ENCODE measurements at regions not wholly inside any gene's neighbourhood (a gene's known extent, or its start where the extent isn't known, plus 50 kb on each side); places are given as distances from the start of the nearest gene placed in this dataset.

DNA sequence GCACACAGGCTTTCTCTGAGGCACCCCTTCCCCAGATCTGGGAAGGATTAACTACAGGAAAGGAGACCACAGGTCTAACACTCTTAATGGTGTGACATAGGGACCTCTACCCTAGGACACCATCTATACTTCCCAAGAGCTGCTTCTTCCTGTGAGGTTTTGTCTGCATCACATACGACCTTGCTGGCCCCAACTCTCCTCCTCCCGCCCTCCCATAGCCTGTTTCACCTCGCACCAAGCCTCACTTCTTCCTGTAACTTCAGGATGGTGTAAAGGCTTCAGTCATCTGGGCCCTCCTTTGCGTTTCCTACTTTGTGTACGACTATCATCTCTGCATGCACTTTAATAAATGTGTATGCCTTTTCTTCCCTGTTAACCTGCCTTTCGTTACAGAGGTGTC is 274.3 kb downstream of the KLF6 start:
- no peak for DNase-seq

DNA sequence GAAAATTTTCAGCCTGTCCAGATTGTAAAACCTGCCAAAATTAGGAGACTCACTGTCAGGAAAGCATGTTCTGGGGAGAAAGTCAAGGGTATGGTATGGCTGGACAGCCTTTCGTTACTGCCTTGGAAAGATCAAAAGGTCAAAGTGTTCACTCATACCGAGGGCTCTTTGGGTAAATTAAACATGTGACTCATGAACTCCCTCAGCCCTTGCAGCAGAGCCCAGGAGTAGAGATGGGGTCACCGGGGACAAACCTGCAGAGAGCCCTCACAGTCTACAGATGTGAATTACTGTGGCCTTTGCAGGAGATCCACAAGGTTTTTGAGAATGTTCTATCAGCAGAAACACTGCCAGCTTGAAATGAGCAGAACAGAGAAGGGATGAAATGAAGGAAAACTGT is 275.7 kb downstream of the KLF6 start:
- no peak for DNase-seq

DNA sequence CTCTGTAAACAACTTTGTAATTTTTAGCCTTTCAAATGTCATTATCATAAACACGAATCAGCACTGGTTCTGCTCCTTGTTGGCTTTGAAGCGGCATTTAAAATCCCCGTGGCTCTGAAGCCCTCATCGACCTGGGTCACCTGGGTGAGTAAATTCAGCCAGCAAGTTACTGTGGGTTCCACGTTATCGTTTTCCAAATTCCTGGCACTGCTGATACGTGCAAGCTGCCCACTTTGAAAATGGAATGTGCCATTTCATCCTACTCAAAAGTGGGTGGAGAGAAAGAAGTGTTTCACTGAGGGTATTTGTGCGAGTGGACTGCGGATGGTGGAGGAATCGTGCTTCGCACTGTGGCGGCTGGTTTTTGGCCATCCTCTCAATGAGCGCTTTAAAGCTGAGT is 281.7 kb downstream of the KLF6 start:
- DNase-seq: no peak

DNA sequence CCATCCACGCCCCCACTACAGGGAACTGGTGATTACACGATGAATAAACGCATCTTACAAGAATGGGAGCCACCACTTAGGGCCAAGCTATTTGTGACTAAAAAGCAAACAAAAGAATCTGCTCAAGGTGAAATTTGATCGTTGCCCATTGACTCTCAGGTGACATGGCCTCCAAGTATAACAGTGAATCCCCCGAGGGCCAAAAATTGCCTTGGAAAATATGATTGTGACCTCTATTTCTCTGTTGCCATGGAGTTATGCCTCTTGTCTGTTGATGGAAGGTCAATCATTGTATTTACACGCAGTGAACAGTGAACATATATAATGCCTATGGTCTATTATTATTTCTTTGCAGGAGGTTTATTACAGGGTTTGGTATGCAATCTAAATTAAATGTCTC is 282.3 kb downstream of the KLF6 start:
- peak; percentile 11 to 32 for DNase-seq

DNA sequence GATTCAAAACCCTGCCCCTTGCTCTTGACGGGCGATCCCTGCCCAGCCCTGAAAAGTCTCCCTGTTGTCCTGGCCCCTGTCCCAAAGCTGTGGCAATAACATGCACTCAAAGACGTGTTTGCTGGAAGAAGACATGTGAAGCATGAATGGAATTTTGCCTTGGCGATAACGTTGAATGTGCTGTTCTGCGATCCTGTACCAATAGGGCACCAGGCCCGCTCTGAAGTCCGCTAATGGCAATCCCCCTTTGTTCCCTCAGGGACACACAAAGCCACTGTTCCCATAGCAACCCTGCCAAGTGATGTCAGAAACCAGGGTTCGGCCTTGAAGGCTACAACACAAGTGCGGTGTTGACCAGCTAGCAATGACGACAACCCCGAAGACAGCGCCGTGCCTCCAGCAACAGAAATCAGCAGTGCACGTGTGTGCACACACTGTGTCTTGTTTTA is 284.6 kb downstream of the KLF6 start:
- no peak for DNase-seq

DNA sequence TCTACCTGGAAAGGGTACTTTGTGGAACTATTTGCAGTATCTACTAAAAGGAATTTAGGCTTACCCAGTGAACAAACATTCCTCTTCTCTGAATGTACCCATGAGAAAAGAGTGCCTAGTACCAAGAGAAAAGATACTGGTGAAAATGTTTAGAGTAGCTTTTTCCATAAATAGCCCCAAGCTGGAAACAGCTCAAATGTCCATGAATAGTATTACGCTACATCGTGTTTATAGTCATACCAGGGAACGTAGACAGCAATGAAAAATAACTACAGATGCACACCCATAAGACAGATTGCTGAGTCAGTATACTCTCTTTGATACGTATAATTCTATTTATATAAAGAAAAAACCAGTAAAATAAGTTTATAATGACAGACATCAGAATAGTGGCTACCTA is 285.9 kb downstream of the KLF6 start:
- DNase-seq: no peak

DNA sequence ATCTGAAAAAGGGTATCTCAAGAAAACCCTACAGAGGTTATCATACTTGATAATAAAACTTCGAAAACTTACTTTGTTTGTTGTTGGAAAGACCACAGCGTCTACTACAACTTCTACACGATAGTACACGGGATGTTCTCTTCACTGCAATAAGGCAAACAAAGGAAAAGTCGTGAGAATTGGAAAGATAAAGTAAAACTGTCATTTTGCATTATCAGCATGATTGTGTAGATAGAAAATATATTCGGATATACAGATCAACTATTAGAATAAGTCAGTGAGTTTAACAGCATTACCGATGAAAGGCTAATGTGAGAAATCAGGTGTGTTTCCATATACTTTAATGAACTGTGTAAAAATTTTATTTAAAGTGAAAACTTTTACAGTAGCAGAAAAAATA is 287.4 kb downstream of the KLF6 start:
- DNase-seq: no peak

DNA sequence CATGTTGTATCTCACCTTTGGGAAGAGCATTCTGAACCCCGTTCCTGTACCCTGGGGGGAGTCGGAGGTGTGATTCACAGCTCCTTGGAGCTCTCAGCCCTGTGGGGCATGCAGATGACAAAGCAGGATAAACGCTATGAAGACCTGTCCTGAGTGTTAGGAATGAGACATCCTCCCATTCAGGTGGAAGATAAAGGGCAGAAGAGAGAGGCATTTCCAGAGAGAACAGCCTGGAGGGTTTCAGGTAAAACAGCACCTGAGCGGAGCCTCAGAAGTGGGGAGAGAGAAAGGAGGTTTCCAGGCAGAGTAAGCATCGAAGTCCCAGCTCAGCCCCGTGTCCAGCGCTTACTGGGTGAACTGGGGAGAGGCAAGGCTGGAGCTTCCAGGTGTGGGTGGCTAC is 288.9 kb downstream of the KLF6 start:
- no peak for DNase-seq

DNA sequence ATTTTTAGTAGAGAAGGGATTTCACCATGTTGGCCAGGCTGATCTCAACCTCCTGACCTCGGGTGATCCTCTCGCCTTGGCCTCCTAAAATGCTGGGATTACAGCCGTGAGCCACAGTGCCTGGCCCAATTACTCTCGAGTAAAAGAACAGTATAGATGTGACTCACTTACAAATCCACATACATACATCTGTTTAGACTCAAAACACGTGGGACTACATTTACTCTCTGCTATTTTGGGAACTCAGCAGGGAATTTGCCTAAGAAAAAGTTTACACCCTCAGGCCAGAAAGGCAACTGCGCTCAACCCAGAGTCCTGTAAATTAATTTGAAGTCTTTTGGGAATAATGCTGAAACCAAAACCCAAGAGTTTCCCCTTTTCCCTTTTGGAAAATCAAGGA is 289.7 kb downstream of the KLF6 start:
- no peak for DNase-seq

DNA sequence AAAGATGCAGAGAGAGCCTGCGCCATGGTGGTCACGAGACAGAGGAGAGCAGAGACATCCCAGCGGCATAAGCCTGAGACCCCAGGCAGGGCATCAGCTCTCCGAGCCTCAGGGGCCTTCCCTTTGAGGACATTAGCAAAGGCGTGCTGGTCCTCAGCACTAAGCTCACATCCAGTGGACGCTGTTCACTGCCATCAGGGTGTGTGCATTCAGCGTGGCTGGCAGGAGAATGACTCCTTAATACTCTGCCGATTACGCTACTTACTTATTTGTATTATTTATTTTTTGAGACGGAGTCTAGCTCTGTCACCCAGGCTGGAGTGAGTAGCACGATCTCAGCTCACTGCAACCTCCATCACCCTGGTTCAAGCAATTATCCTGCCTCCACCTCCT is 290.2 kb downstream of the KLF6 start:
- no peak for DNase-seq

DNA sequence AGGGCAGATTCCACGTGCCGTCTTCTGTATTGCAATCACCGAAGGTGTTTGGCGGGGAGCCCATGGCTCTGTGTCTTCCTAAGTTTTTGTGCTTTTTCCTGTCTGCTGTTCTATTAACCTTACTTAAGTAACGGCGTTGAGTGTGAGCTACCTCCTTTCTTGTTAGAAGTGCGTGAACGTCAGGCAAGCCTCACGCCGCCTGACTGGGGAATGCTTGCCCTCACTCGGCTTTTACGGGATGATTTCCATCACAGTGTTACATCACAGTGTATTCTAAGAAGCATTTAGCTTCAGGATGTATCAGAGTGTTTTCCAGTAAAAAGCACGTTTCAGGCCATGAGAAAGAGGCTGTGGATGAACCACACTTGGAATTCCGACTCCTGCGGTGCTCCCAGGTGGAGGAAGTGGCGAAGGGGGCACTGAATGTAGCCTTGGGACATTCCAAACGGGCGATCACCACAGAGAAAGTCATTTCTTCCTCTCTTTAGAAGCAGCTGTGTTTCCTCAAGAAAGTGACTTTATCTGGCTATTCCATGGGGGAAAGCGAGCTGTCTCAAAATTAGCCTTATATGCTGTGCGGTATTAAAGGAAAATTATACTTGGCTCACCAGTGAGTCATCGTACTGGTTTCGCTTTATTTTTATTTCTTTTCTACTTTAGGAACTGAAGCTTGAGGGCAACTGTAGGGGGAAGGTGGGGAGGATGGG is 290.7 kb downstream of the KLF6 start:
- no peak for DNase-seq

DNA sequence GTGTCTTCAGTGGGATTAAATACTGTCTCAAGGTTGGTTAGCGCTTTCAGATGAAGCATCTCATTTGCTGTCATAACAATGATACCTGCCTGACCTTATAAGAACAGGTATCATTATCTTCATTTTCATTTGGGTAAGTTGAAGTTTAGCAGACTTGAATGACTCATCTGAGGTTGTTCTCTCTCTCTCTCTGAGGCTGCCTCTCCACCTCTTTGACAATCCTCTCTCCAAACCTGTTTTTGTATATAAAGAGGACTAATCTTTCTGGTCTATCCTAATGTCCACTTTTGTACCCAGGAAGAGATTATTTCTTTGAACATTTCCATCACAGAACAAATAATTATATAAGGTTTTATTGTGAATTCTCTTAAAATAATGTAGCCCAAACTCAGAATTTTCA is 291.4 kb downstream of the KLF6 start:
- DNase-seq: no peak

DNA sequence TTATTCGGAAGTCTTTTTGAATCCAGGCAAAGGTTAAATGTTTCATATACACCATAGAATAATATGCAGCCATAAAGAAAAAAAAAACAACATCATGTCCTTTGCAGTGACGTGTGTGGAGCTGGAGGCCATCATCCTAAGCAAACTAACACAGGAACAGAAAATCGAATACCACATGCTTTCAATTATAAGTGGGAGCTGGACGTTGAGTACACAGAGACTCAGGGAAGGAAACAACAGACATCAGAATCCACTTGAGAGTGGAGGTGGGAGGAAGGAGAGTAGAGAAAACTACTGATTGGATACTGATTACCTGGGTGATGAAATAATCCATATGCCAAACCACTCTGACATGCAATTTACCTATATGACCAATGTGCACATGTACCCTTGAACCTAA is 293.4 kb downstream of the KLF6 start:
- no peak for DNase-seq

DNA sequence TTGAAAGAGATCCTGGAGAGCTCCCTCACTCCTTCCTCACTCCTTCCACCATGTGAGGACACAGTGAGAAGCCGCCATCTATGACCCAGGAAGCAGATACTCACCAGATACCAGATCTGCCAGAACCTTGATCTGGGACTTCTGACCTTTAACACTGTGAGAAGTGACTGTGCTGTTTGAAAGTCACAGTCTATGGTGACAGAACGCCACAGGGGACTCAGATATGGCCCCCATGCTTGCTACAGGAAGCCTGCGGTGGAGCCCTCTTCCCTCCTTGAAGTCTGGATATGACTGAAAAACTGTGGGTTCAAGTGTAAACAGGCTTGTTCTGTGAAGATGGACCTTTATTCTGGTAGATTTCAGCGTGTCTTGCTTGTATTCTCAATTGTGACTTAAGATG is 297.8 kb downstream of the KLF6 start:
- DNase-seq: no peak

DNA sequence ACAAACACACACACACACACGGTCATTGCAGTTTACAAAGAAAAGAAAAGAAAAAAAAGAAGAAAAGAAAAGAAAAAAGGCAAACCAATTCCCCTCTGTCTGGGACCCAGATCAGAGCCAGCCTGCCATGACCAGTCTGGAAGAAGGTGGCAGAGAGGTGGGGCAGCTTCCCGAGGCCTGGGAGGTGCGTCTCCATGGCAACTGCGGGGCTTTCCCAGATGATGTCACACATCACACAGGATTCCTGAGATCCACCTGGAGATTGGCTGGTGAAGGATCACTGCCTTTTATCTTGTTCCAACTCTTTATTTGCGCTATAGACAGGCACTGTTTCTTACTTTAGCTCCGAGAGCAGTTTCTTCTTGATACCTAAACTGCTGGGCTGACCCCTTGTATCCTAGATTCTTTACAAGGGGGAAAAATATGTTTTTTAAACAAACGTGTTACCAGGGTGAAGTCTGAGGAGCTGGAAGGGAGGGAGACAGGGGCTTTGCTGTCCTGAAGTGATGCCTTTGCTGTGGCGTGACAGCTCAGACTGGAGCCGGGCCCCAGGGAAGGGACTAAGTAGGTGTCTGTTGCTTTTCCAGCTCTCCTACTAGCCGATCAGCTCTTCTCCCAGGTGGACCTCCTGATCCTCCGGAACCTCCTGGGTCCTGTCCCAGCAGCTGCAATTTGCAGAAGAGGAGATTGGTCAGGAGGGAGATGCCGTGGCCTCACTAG is 298.5 kb downstream of the KLF6 start:
- peak in 1 of 2 experiments; percentile 1 for DNase-seq

DNA sequence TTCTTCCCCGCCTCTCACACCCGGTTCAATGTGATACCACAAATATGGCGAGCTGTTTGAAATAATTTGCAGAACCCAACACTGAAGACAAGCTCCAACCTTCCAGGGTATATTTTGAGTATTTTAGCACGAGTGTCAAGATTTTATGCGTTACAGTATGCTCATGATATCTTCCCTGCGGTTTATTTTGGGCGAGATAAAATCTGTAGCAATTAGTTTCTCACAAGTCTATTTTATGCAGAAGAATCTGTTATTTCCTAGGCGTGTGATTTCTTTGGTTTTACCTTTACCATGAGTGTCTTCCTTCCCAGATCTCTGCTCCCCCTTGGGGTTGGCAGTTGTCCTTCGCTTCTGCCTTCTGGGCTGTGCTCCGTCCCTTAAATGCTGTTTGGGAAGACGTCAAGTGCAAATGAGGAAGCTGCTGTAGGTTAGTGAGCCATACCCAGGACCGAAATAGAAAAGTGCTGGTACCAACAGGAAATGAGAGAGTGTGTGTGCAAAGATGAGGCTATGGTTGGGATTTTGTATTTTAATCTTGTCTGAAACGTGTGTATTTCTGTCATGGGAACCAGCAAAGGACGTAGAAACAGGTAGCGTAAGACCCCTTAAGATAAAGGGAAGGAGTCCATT is 299.8 kb downstream of the KLF6 start:
- DNase-seq: no peak

DNA sequence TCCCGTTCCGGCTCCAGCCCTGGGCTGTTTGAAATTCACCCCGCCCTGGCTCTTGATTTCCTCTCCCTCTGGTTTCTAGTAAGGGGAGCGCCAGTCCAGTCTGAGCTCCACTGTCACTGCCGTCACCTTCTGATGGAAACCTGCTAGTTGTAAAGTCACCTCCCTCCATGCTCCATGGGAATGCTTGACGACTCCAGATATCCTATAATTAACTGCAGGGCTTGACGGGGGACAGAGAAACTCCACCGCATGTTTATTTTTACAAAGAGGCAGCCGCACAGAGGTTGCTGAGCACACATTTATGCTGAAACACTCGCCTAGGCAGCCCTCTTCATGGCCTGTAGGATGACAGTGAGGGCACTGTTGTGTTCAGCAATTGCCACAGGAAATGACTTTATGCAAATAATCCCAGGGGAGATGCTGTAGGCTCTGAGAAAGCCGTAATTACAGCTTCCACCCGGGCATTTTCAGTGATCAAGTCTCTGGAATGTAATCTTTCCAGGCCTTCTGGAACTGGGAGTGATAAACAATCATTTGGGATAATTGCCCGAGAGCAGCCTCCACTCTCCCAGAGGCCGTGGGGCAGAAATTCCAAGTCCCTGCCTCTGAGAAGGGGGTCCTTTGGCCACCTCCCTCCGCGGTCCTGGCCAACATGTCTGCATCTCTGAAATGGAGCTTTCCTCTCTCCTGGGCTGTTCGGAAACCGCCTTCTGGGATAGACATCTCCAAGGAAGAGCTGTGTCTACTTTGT is 300.5 kb downstream of the KLF6 start:
- DNase-seq: no peak

DNA sequence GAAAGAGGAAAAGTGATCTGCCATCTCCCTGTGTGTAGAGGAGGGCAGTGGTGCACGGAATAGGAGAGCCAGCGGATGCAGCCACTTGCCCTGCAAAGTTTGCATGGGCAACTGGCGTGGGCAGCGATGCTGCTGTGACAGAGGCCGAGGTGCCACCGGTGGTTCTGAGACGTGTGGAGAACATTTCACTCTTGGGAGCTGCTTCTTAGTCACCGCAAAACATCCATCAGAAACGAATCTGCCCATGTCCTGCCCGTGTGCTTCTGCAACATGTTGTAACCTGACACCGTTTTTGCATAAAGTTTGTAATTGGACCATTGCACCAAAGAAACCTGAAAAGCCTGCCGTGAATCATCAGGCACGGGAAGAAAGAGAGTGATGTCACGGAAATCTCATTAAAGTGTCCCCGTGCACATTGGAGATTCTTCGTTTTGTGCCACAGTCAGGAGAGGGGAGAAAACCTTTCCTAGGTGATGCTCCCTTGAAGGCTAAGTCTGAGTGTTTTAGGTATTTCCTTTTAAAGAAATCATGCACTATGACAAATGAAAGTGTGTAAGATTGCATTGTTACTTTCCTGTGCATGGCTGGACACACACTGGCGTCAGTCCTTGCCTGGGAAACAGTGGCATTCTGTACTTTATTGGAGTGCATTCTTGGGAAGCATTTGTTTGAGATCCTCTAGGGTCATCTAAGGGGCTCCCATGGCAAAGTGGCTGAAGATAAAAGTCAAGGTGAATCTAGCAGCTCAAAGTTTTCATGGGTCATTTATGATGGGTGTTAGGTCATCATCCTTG is 302.6 kb downstream of the KLF6 start:
- DNase-seq: peak; percentile 9 to 24

DNA sequence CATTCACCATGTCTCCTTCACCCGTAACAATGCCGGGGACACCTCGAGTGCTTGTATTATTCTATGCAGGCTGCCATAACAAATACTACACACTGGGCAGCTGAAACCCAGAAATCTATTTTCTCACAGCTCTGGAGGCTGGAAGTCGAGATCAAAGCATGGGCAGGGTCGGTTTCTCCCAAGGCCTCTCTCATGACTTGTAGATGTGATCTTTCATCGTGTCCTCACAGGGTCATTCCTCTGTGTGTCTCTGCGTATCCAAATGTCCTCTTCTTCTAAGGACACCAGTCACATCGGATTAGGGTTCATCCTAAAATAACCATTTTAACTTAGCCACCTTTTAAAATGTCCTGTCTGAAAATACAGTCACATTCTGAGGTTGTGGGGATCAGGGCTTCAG is 303.5 kb downstream of the KLF6 start:
- DNase-seq: no peak

DNA sequence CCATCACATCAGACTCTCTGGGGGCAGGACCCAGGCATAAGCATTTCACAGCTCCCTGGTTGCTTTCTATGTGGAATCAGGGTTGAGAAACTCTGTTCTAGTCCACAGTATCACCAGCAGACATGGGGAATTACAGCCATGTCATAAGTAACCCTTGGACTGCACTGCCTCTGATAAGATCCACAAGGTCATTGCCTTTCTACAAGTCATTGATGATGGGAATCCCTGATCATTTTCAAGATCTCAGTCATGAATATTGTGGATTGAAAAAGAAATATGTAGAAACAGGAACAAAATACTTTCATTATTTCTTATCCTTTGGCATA is 304.1 kb downstream of the KLF6 start:
- no peak for DNase-seq

DNA sequence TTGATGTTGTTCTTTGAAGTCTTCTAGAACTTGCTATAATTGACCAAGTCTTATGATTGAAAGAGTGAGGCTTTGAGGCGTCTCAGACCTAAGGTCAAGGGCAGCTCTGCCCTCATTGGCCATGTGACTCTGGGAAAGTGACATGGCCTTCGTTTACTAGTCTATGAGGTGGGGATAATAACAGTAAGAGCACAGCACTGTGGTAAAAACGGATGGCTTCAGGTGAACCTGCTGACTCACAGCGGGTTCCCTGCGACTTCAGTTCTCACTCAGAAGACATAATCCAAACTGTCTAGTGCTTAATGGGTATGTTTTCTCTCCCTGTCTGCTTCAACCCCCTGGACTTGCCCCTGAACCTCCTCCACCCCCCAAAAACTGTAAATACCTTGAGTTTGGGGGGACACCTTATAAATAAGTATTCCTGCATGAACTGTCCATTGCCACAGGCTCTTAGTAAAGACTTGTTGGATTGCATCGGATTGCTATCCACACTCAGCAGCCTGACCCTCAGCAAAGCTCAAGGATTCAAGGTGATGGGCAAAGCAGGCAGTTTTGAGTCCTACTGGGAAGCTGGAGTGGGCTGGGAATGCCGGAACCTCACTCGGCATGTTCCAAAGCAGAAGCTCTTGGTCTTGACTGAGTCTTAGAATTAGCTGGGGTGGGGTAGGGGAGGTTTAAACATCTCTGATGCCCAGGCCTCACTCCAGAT is 304.6 kb downstream of the KLF6 start:
- no peak for DNase-seq

DNA sequence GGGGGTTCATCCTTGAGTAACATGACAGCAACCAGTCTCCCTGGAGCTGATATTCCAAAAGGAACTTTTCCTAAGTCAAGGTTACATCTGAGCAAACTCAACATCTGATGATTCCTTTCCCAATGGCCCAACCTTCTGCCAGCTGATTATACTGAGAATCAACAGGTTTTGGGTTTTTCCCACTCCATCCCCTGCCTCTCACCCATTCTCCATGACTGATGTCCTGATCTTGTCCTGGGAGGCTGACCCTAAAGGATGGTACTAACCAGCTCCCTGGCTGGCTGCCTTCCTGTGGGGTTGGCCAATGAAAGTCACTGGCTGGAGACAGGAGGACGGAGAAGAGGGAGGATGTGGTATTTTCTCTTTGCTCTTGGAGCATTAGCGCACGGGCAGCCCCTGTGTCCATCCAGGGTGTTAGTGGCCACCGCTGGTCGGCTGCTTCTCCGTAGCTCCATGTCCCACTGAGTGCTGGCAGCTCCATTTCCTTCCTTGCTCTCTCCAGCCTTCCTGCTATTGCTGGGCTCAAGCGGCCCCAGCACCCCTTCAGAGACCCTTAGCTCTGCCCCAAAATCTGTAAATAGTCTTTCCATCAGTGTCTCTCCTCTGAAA is 306.2 kb upstream of the PITRM1 start:
- no peak for DNase-seq

Data from NCI-H187 (cell line).